ENCODE measurements at regions not wholly inside any gene's neighbourhood (a gene's known extent, or its start where the extent isn't known, plus 50 kb on each side); places are given as distances from the start of the nearest gene placed in this dataset.

DNA sequence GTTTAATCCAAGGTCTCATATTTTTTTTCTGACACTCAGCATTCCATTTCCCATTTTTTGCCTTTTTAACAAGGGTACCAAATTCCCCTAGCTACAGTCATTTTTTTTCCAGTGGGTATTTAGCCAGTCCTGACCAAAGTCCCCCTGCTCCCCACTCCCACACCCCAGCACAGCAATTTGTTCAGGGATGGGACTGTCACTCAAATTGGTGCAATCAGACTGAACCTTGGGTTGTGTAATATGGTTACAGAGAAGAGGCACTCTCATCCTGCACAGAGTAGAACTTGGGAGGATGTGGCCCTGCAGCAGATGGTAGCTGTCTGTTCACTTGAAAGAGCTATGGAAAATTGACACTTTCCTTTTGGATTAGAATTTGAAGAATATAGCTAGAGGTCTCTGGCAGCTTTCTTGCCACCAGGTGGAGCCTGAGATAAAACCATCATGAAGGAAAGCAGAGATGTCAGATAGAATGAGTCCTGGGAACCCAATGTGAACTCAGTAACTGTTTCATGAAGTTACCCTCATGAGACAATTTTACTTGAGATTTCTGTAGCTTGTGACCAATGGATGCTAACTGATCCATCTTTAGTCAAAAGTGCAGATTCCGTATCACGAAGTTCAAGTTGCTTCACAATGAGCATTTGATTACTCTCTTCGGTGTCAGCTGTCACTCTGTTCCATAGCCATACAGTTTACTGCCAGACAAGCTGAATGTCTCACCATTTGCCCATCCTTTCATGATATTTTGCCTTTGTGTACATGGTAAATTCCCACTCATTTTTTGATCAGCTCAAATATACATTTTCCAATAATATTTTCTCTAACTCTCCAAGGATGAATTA, 394.0 kb upstream of the SYT1 start:
- Mint-ChIP-seq H3K27ac (no peak overlapping the region), H3K9me3 (ENCODE audit: low read depth) (no peaks in the 10 kb centered on the region), H3K4me1 (ENCODE audit: low read depth) (no peaks in the 10 kb centered on the region), H3K36me3 (ENCODE audit: insufficient read depth) (no peaks in the 10 kb centered on the region), H3K4me3 (ENCODE audit: low read depth) (no peak overlapping the region), H3K27me3 (no peaks in the 10 kb centered on the region)
- DNase-seq (ENCODE audit: low spot score, unreplicated experiment) = no peak
- peak; percentile 70 for TF ChIP-seq CTCF (IDR thresholded peaks at IDR 0.05; ENCODE audit: unreplicated experiment)

DNA sequence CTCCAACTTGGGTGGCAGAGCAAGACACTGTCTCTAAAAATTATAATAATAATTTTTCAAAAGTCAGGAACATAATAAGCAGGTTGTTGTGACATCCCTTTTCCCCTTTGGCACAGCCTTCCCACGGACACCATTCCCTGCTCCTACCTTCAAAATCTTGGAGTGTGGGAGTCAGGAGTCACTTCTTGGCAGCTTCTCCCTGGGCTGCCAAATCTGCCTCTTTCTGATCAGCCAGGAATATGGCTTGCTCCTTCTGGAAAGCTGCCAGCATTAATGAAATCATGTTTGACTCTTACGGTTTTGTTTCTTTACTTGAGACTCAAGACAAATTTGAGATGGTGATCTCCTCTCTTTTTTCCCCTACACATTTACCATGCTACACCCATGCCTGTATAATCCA, 391.4 kb upstream of the SYT1 start:
- peaks cover 12% of the 10 kb centered on the region for H3K9me3 Mint-ChIP-seq (ENCODE audit: low read depth)
- H3K4me1 Mint-ChIP-seq (ENCODE audit: low read depth) = no peaks in the 10 kb centered on the region
- H3K4me3 Mint-ChIP-seq (ENCODE audit: low read depth) = no peak overlapping the region
- no peak overlapping the region for H3K27ac Mint-ChIP-seq
- no peaks in the 10 kb centered on the region for H3K36me3 Mint-ChIP-seq (ENCODE audit: insufficient read depth)
- DNase-seq (ENCODE audit: low spot score, unreplicated experiment) = no peak
- H3K27me3 Mint-ChIP-seq = no peaks in the 10 kb centered on the region
- TF ChIP-seq CTCF (IDR thresholded peaks at IDR 0.05; ENCODE audit: unreplicated experiment) = no peak

DNA sequence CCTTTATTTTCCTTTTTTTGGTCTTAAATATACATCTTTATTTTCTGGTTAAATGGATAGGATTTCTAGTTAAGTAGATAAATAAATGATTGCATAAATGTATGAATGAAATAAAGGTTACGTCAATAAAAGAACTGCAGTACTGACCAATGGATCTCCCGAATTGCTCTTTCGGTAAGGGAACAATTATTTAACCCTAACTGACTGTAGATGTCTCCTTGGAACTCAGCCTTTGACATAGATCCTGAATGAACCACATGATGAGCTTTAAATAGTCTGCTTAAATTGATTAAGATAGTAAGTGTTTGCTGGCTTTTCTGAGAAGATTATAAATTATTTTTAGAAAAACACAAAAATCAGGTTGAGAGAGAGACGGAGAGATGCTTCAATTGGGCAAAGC, 391.0 kb upstream of the SYT1 start:
- no peaks in the 10 kb centered on the region for H3K36me3 Mint-ChIP-seq (ENCODE audit: insufficient read depth)
- H3K4me3 Mint-ChIP-seq (ENCODE audit: low read depth) = no peak overlapping the region
- H3K4me1 Mint-ChIP-seq (ENCODE audit: low read depth) = no peaks in the 10 kb centered on the region
- H3K9me3 Mint-ChIP-seq (ENCODE audit: low read depth) = peaks cover 12% of the 10 kb centered on the region
- no peaks in the 10 kb centered on the region for H3K27me3 Mint-ChIP-seq
- no peak overlapping the region for H3K27ac Mint-ChIP-seq
- TF ChIP-seq CTCF (IDR thresholded peaks at IDR 0.05; ENCODE audit: unreplicated experiment) = no peak
- DNase-seq (ENCODE audit: low spot score, unreplicated experiment) = no peak

GRCh38 chr12:78483767-78484315, 380.7 kb upstream of the SYT1 start:
- Mint-ChIP-seq H3K27ac (no peak overlapping the region), H3K4me1 (ENCODE audit: low read depth) (peaks cover 1% of the 10 kb centered on the region), H3K36me3 (ENCODE audit: insufficient read depth) (no peaks in the 10 kb centered on the region), H3K27me3 (no peaks in the 10 kb centered on the region), H3K9me3 (ENCODE audit: low read depth) (peaks cover 4% of the 10 kb centered on the region), H3K4me3 (ENCODE audit: low read depth) (no peak overlapping the region)
- TF ChIP-seq CTCF (IDR thresholded peaks at IDR 0.05; ENCODE audit: unreplicated experiment) = no peak
- DNase-seq (ENCODE audit: low spot score, unreplicated experiment) = no peak

DNA sequence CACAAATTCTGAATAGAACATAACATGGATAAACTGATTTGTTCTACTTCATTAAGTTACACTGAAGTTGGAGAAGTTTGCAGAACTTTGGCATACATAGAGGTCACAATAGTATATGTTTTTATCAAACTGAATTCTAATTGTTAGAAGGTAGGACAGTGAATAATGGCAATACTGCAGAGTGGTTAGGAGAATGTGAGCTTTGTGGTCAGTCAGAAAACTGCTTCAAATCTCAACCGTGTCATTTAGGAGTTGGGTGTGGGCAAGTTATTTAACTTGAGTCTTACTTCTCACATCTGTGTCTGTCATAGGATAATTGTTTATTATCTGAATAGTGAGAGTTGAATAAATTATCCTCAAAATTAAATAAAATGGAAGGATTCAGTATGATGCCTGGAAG, 374.6 kb upstream of the SYT1 start:
- no peak overlapping the region for H3K4me3 Mint-ChIP-seq (ENCODE audit: low read depth)
- peaks cover 2% of the 10 kb centered on the region for H3K4me1 Mint-ChIP-seq (ENCODE audit: low read depth)
- H3K36me3 Mint-ChIP-seq (ENCODE audit: insufficient read depth) = no peaks in the 10 kb centered on the region
- DNase-seq (ENCODE audit: low spot score, unreplicated experiment) = no peak
- no peaks in the 10 kb centered on the region for H3K27me3 Mint-ChIP-seq
- H3K9me3 Mint-ChIP-seq (ENCODE audit: low read depth) = peaks cover 4% of the 10 kb centered on the region
- TF ChIP-seq CTCF (IDR thresholded peaks at IDR 0.05; ENCODE audit: unreplicated experiment) = no peak
- no peak overlapping the region for H3K27ac Mint-ChIP-seq
